Osteocyte (in vitro differentiated cells): ENCODE measurements at regions not wholly inside any gene's neighbourhood (a gene's known extent, or its start where the extent isn't known, plus 50 kb on each side); places are given as distances from the start of the nearest gene placed in this dataset.
"Not testable (repeated sequence)": the region's sequence is repeated elsewhere in the genome, so short reads cannot be mapped to it uniquely, and the experiment has no call there.

ENCODE experiments used
- DNase-seq: peaks from one replicate; pipeline ENCODE4 v3.0.0; 2021; ENCODE audit warnings: mixed read lengths; ENCODE audit not compliant: unreplicated experiment; ENCODE audit errors: extremely low spot score
- H3K27ac Mint-ChIP-seq: one replicate; pipeline ENCODE4 v1.8.0; 2021; ENCODE audit warnings: mild to moderate bottlenecking, mixed read lengths; ENCODE audit not compliant: unreplicated experiment
- H3K27me3 Mint-ChIP-seq: one replicate; pipeline ENCODE4 v1.8.0; 2021; ENCODE audit warnings: mixed read lengths; ENCODE audit not compliant: unreplicated experiment
- H3K36me3 Mint-ChIP-seq: one replicate; pipeline ENCODE4 v1.8.0; 2021; ENCODE audit warnings: mixed read lengths; ENCODE audit not compliant: unreplicated experiment
- H3K4me1 Mint-ChIP-seq: one replicate; pipeline ENCODE4 v1.8.0; 2021; ENCODE audit warnings: mixed read lengths; ENCODE audit not compliant: unreplicated experiment
- H3K4me3 Mint-ChIP-seq: one replicate; pipeline ENCODE4 v1.8.0; 2021; ENCODE audit warnings: mild to moderate bottlenecking, moderate library complexity, mixed read lengths; ENCODE audit not compliant: unreplicated experiment
- H3K9me3 Mint-ChIP-seq: one replicate; pipeline ENCODE4 v1.8.0; 2021; ENCODE audit warnings: mixed read lengths; ENCODE audit not compliant: unreplicated experiment
- TF ChIP-seq, protein P1 (sequence below): fragments of 200-600 bp; sonication (generic); IDR thresholded peaks from 2 replicates; pipeline ENCODE4 v1.5.0; 2021; ENCODE audit warnings: antibody characterized with exemption, mild to moderate bottlenecking, moderate library complexity

DNA sequence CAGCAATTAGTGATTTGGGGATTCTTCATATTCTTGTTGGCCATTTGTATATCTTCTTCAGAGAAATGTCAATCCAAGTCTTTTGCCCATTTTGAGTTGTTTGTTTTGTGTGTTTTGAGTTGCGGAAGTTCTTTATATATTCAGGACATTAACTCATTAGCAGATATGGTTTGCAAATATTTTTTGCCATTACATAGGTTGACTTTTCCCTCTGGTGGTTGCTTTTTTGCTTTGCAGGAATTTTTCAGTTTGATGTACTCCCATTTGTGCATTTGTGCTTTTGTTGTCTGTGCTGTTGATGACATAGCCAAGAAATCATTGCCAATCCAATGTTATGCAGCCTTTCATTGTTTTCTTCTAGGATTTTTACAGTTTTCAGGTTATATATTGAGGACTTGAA is 63.6 kb upstream of the DNAJC1 start:
- TF ChIP-seq, protein P1, sequence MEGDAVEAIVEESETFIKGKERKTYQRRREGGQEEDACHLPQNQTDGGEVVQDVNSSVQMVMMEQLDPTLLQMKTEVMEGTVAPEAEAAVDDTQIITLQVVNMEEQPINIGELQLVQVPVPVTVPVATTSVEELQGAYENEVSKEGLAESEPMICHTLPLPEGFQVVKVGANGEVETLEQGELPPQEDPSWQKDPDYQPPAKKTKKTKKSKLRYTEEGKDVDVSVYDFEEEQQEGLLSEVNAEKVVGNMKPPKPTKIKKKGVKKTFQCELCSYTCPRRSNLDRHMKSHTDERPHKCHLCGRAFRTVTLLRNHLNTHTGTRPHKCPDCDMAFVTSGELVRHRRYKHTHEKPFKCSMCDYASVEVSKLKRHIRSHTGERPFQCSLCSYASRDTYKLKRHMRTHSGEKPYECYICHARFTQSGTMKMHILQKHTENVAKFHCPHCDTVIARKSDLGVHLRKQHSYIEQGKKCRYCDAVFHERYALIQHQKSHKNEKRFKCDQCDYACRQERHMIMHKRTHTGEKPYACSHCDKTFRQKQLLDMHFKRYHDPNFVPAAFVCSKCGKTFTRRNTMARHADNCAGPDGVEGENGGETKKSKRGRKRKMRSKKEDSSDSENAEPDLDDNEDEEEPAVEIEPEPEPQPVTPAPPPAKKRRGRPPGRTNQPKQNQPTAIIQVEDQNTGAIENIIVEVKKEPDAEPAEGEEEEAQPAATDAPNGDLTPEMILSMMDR = no peak
- DNase-seq = no peak
- Mint-ChIP-seq H3K4me3 (no peak overlapping the region), H3K36me3 (peaks cover 5% of the 10 kb centered on the region), H3K27ac (no peak overlapping the region), H3K4me1 (no peaks in the 10 kb centered on the region), H3K27me3 (peaks cover 31% of the 10 kb centered on the region), H3K9me3 (peaks cover 21% of the 10 kb centered on the region)

DNA sequence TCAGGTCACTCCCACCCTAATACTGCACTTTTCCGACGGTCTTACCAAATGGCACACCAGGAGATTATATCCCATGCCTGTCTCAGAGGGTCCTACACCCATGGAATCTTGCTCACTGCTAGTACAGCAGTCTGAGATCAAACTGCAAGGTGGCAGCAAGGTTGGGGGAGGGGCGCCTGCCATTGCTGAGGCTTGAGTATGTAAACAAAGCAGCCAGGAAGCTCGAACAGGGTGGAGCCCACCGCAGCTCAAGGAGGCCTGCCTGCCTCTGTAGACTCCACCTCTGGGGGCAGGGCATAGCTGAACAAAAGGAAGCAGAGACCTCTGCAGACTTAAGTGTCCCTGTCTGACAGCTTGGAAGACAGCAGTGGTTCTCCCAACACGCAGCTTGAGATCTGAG is 57.5 kb upstream of the DNAJC1 start:
- not testable (repeated sequence) for H3K4me1 Mint-ChIP-seq, H3K27ac Mint-ChIP-seq, H3K4me3 Mint-ChIP-seq, H3K9me3 Mint-ChIP-seq, H3K27me3 Mint-ChIP-seq, H3K36me3 Mint-ChIP-seq, DNase-seq

DNA sequence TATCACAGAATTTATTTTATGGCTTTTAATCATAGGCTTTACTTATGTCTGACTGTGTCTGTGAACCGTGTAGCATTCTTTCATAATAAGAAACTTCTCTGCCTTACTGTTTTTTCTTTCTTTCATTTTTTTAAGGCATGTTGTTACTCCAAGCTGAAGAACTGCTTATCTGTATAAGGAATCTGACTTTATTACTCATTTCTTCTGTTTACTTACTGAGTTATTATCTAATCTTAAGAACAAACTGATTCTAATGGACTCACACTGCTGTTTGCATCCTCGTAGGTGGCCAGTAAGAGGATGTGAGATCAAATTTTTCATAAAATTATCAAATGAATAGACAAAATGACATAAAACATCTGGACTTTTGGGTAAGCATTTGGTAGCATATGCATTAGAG is 54.7 kb upstream of the DNAJC1 start:
- Mint-ChIP-seq H3K4me1 (peaks cover 9% of the 10 kb centered on the region), H3K4me3 (no peak overlapping the region), H3K9me3 (peaks cover 5% of the 10 kb centered on the region), H3K27me3 (no peaks in the 10 kb centered on the region), H3K36me3 (no peaks in the 10 kb centered on the region), H3K27ac (no peak overlapping the region)
- DNase-seq = no peak
- TF ChIP-seq, protein P1 = no peak

DNA sequence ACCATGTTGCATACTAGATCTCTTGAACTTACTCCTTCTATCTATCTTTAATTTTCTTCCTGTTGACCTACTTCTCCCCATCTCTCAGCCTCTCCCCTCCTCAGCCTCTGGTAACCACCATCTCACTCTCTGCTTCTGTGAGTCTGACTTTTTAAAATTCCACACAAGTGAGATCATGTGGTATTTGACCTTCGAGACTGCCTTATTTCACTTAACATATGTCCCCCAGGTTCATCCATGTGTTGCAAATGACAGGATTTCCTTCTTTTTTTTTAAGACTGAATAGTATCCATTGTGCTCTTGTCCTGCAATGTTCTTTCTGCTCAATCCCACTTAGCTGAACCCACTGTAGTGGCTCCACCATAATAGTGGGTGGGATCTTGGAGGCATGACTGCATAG is 51.4 kb upstream of the DNAJC1 start:
- Mint-ChIP-seq H3K4me3 (no peak overlapping the region), H3K4me1 (peaks cover 9% of the 10 kb centered on the region), H3K27ac (peak overlapping the region; percentile 42), H3K9me3 (peaks cover 5% of the 10 kb centered on the region), H3K36me3 (no peaks in the 10 kb centered on the region), H3K27me3 (no peaks in the 10 kb centered on the region)
- DNase-seq = no peak
- TF ChIP-seq, protein P1 = no peak
